Mammary epithelial cell (primary cell): ENCODE measurements at regions not wholly inside any gene's neighbourhood (a gene's known extent, or its start where the extent isn't known, plus 50 kb on each side); places are given as distances from the start of the nearest gene placed in this dataset.

Experiments
- EZH2 ChIP-seq: IDR thresholded peaks from 2 replicates; pipeline ENCODE4 v1.6.1; 2012; ENCODE audit warnings: low read length, inconsistent platforms, borderline replicate concordance
- TF ChIP-seq, protein P1 (sequence below), 2 donors: IDR thresholded peaks in 1 of 2; conservative IDR thresholded peaks in 1 of 2; 2 replicates each; pipeline ENCODE4 v1.5.1; 2011 to 2012; ENCODE audit warnings: inconsistent platforms in 2 of 2, low read length in 2 of 2, mild to moderate bottlenecking in 2 of 2, control low read depth in 1 of 2, low read depth in 1 of 2; ENCODE audit not compliant: insufficient read depth in 1 of 2; ENCODE audit errors: extremely low read depth in 1 of 2

DNA sequence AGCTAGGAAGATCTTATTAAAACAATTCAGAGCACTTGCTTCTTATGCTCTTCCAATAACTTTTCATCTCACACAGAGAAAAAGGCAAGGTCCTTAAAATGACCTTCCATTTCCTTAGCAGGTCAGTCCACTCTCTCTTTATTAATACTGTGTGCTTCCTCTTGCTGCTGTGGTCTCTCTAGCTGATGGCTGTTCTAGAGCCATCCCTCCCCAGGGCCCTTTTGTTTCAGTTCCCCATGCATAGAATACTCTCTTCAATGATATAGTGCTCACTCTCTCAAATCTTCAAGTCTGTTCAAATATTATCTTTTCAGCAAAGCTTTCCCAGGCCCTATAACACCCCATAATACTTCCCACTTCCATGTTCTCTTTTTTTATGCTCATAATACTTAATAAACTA, 469.3 kb downstream of the METTL4 start:
- TF ChIP-seq, protein P1, sequence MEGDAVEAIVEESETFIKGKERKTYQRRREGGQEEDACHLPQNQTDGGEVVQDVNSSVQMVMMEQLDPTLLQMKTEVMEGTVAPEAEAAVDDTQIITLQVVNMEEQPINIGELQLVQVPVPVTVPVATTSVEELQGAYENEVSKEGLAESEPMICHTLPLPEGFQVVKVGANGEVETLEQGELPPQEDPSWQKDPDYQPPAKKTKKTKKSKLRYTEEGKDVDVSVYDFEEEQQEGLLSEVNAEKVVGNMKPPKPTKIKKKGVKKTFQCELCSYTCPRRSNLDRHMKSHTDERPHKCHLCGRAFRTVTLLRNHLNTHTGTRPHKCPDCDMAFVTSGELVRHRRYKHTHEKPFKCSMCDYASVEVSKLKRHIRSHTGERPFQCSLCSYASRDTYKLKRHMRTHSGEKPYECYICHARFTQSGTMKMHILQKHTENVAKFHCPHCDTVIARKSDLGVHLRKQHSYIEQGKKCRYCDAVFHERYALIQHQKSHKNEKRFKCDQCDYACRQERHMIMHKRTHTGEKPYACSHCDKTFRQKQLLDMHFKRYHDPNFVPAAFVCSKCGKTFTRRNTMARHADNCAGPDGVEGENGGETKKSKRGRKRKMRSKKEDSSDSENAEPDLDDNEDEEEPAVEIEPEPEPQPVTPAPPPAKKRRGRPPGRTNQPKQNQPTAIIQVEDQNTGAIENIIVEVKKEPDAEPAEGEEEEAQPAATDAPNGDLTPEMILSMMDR (conservative IDR thresholded peaks at IDR 0.05 in 1 of 2, IDR thresholded peaks at IDR 0.05 in 1 of 2; ENCODE audit: extremely low read depth in 1 of 2, insufficient read depth in 1 of 2, low read depth in 1 of 2, low read length in 2 of 2): no peak
- TF ChIP-seq EZH2: no peak
